Muscle of back (tissue), 3 donors: ENCODE measurements at regions not wholly inside any gene's neighbourhood (a gene's known extent, or its start where the extent isn't known, plus 50 kb on each side); places are given as distances from the start of the nearest gene placed in this dataset.
"Not testable (repeated sequence)": the region's sequence is repeated elsewhere in the genome, so short reads cannot be mapped to it uniquely, and the experiment has no call there.

ENCODE experiments used
- DNase-seq, 3 donors: peaks; one replicate each; pipeline versions ENCODE4 v3.0.0 to v3.0.0-alpha.2; 2013

DNA sequence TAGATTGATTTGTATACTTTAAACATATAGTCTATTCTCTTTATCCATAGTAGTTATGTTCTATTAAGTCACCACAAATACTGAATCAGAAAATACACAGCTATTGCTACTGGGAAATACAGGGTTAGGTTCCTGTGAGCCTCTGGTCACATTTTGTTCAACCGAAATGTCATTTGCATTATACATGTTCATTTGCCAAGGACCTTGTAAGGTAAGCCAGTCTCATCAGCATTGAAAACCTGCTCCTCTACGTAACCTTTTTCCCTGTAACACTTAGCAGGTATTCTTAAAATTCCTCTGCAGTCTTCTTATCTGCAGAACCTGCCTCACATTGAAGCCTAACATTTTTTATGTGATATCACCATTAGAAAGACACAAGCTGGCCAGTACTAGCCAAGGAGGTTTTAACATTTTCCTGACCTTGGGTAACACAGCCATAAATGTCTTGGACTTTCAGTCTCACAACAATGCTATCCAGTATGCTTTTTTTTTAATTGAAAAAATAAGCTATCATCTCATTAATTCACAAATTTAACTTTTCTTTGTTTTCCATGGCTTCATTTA lies 765.7 kb upstream of the IGFBP7 start:
- DNase-seq = no peak

DNA sequence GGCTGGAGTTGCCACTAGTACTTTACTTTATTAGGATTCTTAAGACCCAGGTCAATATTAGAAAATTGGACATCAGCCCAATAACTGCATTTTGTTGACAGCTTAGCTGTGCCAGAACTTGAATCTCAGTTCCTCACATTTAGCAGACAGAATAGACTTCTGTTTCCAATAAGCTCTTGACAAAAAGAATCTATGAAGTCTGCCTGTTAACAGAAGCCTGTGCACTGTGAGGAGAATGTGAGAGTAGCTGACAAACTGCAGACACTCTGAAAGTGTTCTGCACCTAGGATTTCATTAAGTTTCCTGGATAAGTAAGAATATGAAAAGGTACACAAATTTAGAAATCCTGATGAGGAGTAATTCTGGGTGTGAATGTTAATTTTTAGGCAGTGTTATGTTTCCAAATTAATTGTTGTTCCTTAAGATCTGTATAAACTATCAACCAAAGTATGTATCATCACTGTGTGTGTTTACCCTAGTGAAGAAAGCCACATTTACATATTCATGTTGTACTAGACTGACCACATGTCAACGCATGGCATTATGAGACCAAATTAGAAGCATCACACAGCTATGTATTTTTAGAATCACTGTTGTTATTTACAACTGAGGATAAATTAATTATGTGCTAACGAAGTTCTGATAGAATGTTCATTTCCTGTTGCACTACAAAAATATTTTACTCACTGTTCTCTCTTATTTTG lies 756.4 kb upstream of the IGFBP7 start:
- no peak for DNase-seq

- no peak for DNase-seq
These were observed 755.1 kb upstream of the IGFBP7 start for GRCh38 chr4:57865264-57865663.

DNA sequence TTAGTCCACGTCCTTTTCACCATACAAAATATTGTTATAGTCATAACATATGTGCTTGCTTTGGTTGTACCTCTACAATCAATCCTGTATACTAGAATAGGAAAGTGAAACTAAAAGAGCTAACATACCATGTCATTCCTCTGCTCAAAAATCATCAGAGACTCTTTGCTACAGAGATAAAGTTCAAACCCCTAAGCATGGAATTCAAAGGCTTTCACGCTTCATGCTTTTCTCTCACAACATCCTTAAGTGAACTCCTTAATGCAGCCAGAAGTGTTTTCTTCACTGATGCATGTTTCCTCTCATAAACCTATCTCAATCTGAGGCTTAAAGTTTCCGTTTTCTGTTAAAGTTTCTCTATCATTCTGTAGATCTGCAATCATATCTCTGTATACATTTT lies 744.6 kb upstream of the IGFBP7 start:
- DNase-seq = peak in 2 of 3 donors; percentile 5 to 40

DNA sequence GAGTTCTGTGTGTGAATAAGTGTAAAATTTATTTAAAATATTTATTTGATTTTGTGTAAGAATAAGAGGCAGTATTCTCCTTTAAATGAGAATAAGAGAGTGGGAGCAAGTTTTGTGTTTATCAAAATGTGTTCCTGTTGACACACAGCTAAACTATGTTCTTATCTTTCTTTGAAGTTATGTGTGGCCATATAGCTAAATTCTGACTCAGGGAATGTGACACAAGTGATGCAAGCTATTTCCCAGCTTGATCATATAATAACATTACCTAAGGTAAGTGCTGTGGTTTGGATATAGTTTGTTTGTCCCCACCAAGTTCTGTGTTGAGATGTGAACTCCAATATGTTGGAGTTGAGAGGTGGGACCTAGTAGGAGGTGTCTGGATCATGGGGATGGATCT lies 740.0 kb upstream of the IGFBP7 start:
- no peak for DNase-seq

DNA sequence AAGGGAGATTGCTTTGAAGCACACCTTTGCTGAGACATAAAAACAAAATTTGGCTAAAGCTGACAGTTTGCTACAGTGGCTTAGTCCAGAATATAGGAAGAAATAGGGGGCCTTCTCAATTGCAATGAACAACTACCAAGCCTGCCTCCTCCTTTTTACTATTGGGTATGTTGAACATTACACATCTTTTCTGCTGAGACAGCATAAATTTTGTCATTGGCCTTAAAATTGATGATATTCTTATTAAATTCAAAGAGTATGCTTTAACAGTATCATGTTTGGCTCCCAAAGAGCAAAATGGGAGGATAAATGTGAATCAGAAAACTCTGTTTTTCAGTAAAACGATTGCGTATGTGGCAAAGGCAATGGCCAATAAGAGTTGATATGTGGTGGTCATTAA lies 721.9 kb upstream of the IGFBP7 start:
- DNase-seq = no peak

DNA sequence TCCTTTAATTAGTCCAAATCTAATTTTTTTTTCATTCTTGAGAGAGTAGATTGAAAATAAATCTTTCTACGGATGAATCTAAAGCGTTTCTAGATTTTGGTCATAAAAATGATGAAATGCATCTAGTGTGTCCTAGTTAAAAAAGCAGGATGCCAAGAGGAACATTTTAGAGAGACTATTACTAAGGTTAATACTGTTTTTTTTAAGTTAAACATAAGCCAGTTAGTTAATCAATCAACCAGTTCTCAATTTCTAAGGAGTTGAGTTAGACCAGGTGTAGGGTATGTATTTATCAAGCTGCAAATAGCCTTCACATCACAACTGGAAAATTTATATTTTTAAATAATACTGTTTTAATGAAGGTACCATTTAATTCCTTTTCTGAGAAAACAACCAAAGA lies 679.5 kb upstream of the IGFBP7 start:
- no peak for DNase-seq

- no peak for DNase-seq
These were observed 667.7 kb upstream of the IGFBP7 start for GRCh38 chr4:57777876-57778275.

GRCh38 chr4:57774681-57775080 lies 664.5 kb upstream of the IGFBP7 start:
- no peak for DNase-seq

DNA sequence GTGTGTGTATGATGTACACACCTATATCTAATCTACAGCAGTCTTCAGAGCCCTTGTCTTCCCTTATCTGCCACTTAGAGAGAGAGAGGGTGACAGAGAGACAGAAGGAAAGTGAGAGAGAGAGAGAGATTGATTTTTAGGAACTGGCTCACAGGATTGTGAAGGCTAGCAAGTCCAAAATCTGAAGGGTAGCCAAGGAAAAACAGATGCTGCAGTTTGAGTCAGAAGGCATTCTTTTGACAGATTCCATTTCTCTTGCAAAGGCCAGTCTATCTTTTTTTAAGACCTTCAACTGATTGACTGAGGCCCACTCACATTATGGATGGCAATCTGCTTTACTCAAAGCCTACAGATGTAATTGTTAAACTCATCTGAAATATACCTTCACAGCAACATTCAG lies 664.0 kb upstream of the IGFBP7 start:
- DNase-seq = no peak

DNA sequence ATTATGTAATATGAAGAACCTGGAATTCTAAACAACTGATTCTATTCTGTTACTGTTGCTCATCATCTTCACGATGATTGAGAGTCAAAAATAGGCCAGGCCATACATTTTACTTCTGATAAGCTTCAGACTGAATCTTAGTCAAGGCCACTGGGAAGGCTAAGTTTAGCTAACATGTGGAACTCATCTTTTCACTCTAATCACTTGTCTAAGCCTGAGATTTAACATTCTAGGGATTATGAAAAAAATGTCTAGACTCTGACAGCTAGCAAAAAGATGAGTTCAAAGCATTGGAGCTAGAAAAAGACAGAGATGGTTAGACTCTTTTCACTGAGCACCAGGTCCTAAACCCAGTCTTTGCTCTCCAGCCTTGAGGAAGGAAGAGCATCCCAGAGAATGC lies 656.2 kb upstream of the IGFBP7 start:
- DNase-seq = no peak

GRCh38 chr4:57764856-57765255 lies 654.7 kb upstream of the IGFBP7 start:
- DNase-seq = no peak

DNA sequence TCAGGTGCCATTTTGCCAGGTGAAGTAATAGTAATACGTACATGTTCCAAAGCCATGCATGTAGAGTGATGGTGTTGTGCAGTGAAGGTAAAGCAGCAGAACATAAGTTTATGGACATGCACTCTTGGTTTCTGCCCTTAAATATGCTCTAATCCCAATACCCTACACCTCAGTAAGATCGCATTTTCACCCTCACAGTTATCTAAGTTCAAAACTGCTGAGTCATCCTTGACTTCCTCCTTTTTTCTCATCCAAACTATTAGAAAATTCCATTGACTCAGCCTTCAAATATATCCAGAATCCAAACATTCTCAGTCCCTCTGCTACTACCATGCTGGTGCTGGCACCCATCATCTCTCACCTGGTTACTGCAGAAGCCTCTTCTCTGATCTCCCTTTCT lies 652.9 kb upstream of the IGFBP7 start:
- no peak for DNase-seq

DNA sequence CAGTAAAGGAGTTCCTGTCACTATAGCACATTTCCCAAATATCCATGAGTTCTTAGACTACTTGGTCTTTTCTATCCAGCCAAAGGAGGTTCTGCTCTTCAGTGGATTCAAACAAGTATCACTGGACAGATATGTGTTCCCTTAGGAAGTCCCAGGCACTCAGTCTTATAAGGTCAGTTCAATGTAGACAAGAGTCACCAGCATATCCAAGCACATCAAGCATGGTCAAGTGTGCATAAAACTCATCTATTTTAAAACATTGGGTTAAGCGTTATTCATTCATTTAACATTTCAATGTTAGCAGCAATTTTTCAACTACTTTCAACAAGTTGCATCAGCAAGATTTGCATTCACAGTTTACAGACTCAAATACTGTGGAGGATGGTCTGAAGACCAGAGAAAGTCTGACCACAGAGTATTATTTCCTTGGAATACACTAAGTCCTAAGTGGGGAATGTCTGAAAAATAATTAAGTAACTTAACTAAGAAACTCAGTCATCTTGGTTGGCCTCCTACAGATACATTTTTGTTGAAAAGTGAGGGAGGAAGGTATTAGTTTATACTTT lies 630.5 kb upstream of the IGFBP7 start:
- DNase-seq = no peak

GRCh38 chr4:57736781-57737180 lies 626.6 kb upstream of the IGFBP7 start:
- no peak for DNase-seq

- no peak for DNase-seq
These were observed 624.0 kb upstream of the IGFBP7 start for GRCh38 chr4:57734104-57734670.

- DNase-seq = not testable (repeated sequence)
These were observed 619.8 kb upstream of the IGFBP7 start for GRCh38 chr4:57729775-57730570.

DNA sequence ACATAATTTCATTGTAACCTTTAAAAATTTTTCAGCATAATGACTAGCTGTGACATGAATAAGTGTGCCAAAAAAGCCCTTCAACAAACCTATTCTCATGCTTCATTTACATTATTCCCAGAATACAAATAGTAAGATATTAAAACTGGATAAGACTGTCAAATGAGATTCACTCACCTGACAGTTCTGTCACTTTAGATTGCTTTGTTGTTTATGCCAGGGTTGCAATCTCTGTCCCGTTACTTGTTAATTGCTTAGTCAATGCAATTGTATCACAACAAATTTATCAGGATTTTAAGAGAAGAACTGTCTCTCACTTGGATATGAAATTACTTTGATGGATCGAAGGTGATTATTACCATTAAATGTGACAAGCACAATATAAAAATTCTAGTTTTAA lies 616.0 kb upstream of the IGFBP7 start:
- DNase-seq = no peak

- DNase-seq = no peak
These were observed 609.3 kb upstream of the IGFBP7 start for GRCh38 chr4:57719456-57719855.

DNA sequence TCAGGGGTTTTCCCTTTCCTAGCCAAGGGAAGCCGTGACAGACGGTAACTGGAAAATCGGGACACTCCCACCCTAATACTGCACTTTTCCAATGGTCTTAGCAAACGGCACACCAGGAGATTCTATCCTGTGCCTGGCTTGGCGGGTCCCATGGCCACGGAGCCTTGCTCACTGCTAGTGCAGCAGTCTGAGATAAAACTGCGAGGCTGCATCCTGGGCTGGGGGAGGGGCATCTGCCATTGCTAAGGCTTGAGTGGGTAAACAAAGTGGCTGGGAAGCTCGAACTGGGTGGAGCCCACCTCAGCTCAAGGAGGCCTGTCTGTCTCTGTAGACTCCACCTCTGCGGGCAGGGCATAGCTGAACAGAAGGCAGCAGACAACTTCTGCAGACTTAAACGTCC lies 604.1 kb upstream of the IGFBP7 start:
- DNase-seq = not testable (repeated sequence)

GRCh38 chr4:57710053-57710452 lies 599.9 kb upstream of the IGFBP7 start:
- no peak for DNase-seq

GRCh38 chr4:57691370-57691769 lies 581.2 kb upstream of the IGFBP7 start:
- no peak for DNase-seq
